LNCaP clone FGC (cell line): ENCODE measurements at regions not wholly inside any gene's neighbourhood (a gene's known extent, or its start where the extent isn't known, plus 50 kb on each side); places are given as distances from the start of the nearest gene placed in this dataset.

Experiments used
- DNase-seq: peaks from one replicate; pipeline ENCODE4 v3.0.0-alpha.2; 2011; ENCODE audit warnings: low read depth
- H3K4me3 ChIP-seq: 2 replicates; pipeline ENCODE4 v1.5.1; 2011; ENCODE audit warnings: mild to moderate bottlenecking, low read depth, low read length, control low read depth
- TF ChIP-seq, protein P1 (sequence below): IDR thresholded peaks from 2 replicates; pipeline ENCODE4 v1.5.1; 2012; ENCODE audit warnings: mild to moderate bottlenecking; ENCODE audit not compliant: control insufficient read depth, insufficient read depth; ENCODE audit errors: extremely low read depth

DNA sequence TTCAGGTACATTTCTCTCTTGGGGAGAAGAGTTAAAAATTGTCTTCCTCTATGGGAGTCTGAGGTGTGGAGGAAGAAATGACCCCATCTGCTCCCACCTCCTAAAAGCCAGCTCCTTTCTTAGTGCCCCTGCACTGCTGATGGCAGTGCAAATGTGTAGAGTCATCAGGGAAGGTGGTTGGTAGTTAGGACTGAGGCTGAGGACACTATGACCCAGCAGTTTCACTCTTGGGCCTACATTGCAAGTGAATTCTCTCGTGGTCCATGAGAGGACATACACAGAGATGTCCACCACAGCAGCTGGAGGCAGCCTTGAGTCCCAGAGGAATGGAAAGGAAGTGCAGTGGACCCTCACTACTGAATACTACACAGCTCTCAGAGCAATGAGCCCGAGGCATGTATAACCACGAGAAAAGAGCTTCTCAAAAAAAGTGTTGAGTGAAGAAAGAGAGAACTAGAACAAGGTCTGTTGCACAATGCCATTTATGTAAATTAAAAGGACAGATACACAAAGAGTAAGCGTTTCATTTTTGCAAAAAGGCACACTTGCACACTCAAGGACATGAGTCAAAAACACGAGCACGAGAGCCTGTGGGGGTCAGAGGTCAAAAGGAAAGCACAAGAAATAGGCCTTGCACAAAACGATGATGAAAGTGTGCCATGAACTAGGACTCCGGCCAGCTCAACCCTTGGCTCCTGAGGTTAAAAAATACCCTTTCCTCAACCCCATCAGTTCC lies 164.4 kb upstream of the ADRA1D start:
- TF ChIP-seq, protein P1, sequence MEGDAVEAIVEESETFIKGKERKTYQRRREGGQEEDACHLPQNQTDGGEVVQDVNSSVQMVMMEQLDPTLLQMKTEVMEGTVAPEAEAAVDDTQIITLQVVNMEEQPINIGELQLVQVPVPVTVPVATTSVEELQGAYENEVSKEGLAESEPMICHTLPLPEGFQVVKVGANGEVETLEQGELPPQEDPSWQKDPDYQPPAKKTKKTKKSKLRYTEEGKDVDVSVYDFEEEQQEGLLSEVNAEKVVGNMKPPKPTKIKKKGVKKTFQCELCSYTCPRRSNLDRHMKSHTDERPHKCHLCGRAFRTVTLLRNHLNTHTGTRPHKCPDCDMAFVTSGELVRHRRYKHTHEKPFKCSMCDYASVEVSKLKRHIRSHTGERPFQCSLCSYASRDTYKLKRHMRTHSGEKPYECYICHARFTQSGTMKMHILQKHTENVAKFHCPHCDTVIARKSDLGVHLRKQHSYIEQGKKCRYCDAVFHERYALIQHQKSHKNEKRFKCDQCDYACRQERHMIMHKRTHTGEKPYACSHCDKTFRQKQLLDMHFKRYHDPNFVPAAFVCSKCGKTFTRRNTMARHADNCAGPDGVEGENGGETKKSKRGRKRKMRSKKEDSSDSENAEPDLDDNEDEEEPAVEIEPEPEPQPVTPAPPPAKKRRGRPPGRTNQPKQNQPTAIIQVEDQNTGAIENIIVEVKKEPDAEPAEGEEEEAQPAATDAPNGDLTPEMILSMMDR, result no peak
- H3K4me3 ChIP-seq, result no peak overlapping the region
- DNase-seq, result no peak

DNA sequence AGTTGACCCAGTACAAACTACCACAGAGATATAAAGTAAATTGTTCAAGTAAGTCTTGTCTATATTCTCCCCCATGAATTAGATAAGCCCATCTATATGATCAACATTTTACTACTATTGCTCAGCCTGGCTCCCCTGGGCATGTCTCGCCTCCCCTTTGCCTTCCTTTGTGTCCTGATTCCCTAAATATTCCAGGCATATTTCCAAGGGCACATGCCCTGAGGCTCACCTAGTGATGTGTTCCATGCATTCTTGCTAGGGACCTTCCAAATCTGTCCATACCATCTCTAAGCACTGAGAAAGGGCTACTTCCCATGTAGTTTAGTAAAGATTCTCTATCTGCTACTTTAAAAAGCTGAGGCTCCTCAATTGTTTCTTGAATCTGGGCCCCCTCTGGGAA lies 163.1 kb upstream of the ADRA1D start:
- TF ChIP-seq, protein P1, result no peak
- no peak overlapping the region for H3K4me3 ChIP-seq
- DNase-seq, result no peak

DNA sequence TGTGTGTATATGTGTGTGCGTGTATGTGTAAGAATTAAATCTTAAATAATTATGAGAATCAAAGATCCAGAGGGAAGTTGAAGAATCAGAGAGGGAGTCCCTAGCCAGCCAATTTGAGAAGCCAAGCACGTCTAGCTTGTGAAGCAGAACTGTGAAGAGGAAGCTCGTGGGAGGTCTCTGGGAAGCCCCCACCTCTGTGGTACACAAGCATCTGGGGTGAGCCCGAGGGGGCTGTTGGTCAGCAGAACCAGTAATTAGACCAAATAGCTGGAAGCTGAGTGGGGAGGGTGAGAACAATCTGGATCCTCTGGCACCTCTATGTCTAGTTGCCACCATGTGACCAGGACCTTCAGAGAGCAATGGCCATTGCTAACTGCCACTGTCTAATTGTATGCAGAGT lies 162.7 kb upstream of the ADRA1D start:
- TF ChIP-seq, protein P1, result no peak

DNA sequence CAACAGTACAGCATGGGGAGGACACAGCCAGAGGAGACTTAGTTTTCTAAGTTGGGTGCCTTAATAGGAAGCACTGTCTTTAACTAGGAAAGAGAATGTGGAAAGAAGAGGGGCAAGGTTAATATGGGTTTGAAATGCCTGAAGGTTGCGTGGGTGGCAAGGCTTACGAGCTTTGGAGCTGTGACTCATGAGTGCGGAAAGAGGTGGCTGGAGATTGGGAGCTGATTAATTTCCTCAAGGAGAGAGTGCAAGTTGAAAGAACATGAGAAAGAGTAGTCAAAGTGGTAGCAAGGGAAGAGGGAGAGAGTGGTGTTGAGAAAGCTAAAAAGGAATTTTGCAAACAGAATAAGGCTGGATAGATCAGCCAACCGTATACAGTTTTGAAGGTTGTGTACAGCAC lies 157.5 kb upstream of the ADRA1D start:
- DNase-seq, result no peak
- H3K4me3 ChIP-seq, result no peak overlapping the region
- TF ChIP-seq, protein P1, result no peak

More for the DNA sequence above, 162.7 kb upstream of the ADRA1D start:
- H3K4me3 ChIP-seq, result no peak overlapping the region
- no peak for DNase-seq

DNA sequence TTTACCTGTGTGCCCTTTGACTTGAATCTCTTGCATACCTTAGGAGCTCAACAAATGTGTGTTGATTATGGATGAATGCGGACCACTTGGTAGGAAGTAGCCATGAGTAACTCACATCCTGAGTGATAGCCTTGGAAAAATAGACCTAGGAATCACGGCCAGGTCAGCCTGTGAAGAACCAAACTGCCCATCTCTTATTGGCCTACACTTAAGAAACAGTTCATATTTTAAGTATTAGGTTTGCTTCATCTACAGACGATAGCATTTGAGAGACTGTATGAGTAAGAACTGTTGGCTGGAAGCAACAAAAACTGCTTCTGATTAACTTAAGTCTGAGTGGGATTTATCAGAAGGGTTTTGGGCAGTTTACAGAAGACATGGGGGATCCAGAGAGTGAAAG lies 152.5 kb upstream of the ADRA1D start:
- TF ChIP-seq, protein P1, result no peak
- no peak overlapping the region for H3K4me3 ChIP-seq
- no peak for DNase-seq

DNA sequence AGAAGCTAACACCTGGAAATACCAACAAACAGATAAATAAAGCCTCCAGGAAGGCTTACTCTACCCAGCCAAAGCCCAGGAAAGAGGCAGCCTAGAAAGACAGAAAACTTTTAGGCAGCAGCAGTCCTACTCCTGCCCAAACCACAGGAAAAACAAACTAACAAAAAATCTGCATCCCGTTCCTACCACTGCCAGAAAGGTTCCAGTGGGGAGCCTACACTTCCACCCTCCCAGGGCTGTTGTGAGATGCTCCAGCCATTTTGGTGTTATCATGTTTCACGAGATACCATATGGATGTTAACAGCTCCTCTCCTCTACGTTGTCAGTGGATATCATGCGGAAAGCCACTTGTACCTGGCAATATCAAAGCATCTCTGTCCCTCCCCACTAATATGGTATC lies 135.9 kb upstream of the ADRA1D start:
- no peak for DNase-seq
- TF ChIP-seq, protein P1, result no peak
- no peak overlapping the region for H3K4me3 ChIP-seq

DNA sequence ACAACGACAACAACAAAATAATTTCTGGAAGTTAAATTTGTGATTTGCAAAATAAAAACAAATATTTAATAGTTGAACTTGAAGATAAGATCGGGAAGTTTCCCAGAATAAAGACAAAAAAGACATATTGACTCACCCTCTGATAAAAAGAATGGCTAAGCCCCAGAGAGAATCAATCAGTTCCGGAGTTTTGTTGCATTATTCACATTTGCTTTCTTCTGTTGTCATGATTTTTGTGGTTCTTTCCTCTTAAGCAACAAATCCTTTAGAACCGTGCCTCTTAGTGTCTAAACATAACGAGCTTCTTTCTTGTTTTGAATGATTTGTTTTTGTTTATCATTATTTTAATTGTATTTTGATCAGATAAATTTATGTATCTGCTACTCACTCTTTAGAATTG lies 134.9 kb upstream of the ADRA1D start:
- TF ChIP-seq, protein P1, result no peak
- DNase-seq, result no peak

More for the DNA sequence above, 134.9 kb upstream of the ADRA1D start:
- H3K4me3 ChIP-seq, result no peak overlapping the region
